GM23338 (cell line): ENCODE measurements at regions not wholly inside any gene's neighbourhood (a gene's known extent, or its start where the extent isn't known, plus 50 kb on each side); places are given as distances from the start of the nearest gene placed in this dataset.

ENCODE experiments used
- CREB1 ChIP-seq: fragments of 250-450 bp; sonication (Bioruptor Pico); IDR thresholded peaks from 2 replicates; pipeline ENCODE4 v1.5.0; 2020; ENCODE audit warnings: low read depth, mild to moderate bottlenecking, moderate library complexity
- ETS1 ChIP-seq: IDR thresholded peaks from 2 replicates; pipeline ENCODE4 v1.6.1; 2016; ENCODE audit warnings: antibody characterized with exemption
- EZH2 ChIP-seq: fragments of 200-600 bp; sonication (generic); IDR thresholded peaks from one replicate; pipeline ENCODE4 v1.8.0; 2017; ENCODE audit warnings: antibody characterized with exemption, mild to moderate bottlenecking, low read depth; ENCODE audit not compliant: unreplicated experiment
- EZH2phosphoT487 ChIP-seq: fragments of 200-600 bp; sonication (generic); IDR thresholded peaks from one replicate; pipeline ENCODE4 v1.8.1; 2018; ENCODE audit warnings: antibody characterized with exemption; ENCODE audit not compliant: unreplicated experiment
- JUNB ChIP-seq: IDR thresholded peaks from one replicate; pipeline ENCODE4 v1.6.1; 2016; ENCODE audit warnings: antibody characterized with exemption; ENCODE audit not compliant: unreplicated experiment
- NANOG ChIP-seq: IDR thresholded peaks from 2 replicates; pipeline ENCODE4 v1.6.1; 2016; ENCODE audit warnings: antibody characterized with exemption, borderline replicate concordance
- POLR2AphosphoS5 ChIP-seq: IDR thresholded peaks from 2 replicates; pipeline ENCODE4 v1.6.1; 2016; ENCODE audit warnings: antibody characterized with exemption, low read depth
- REST ChIP-seq: IDR thresholded peaks from one replicate; pipeline ENCODE4 v1.6.1; 2018; ENCODE audit warnings: antibody characterized with exemption; ENCODE audit not compliant: unreplicated experiment
- STAT1 ChIP-seq: IDR thresholded peaks from one replicate; pipeline ENCODE4 v1.6.1; 2016; ENCODE audit warnings: antibody characterized with exemption; ENCODE audit not compliant: unreplicated experiment
- ZNF114 ChIP-seq: fragments of 250-450 bp; sonication (Bioruptor Pico); IDR thresholded peaks from 2 replicates; pipeline ENCODE4 v1.5.0; 2020; ENCODE audit warnings: mild to moderate bottlenecking, moderate library complexity
- ZNF331 ChIP-seq: fragments of 250-450 bp; sonication (Bioruptor Pico); IDR thresholded peaks from 2 replicates; pipeline ENCODE4 v1.5.0; 2020; ENCODE audit warnings: low read depth, mild to moderate bottlenecking, moderate library complexity
- TF ChIP-seq, protein P1 (sequence below), 2 experiments: fragments of 200-600 bp in 1 of 2; sonication (generic) in 1 of 2; conservative IDR thresholded peaks; 2 replicates each; pipeline versions ENCODE4 v1.5.1 to v1.6.1; 2016 to 2017; ENCODE audit warnings: antibody characterized with exemption in 2 of 2, low read depth in 2 of 2, mild to moderate bottlenecking in 2 of 2, moderate library complexity in 1 of 2
- TF ChIP-seq, protein P2 (sequence below): fragments of 250-450 bp; sonication (Bioruptor Pico); IDR thresholded peaks from 2 replicates; pipeline ENCODE4 v1.5.0; 2020; ENCODE audit warnings: mild to moderate bottlenecking, moderate library complexity

DNA sequence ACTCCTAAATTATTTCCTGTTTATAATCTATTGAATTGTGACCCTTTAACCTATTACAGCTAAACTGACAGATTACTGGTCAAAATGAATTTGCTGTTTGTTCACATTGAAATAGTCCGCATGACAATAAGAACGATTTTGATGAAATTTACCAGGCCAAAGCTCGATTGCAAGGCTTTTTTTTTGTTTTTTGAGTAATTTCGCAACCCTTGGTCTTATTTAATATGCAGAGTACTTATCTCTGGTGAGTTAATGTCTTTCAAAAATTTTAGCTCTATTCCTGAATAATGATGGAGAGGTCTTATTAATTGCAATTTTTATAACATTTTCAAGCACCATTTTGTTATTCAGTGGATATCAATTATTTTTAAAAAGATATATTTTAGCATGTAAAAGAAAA, 362.4 kb downstream of the OTOL1 start:
- no peak for TF ChIP-seq EZH2
- TF ChIP-seq, protein P1, sequence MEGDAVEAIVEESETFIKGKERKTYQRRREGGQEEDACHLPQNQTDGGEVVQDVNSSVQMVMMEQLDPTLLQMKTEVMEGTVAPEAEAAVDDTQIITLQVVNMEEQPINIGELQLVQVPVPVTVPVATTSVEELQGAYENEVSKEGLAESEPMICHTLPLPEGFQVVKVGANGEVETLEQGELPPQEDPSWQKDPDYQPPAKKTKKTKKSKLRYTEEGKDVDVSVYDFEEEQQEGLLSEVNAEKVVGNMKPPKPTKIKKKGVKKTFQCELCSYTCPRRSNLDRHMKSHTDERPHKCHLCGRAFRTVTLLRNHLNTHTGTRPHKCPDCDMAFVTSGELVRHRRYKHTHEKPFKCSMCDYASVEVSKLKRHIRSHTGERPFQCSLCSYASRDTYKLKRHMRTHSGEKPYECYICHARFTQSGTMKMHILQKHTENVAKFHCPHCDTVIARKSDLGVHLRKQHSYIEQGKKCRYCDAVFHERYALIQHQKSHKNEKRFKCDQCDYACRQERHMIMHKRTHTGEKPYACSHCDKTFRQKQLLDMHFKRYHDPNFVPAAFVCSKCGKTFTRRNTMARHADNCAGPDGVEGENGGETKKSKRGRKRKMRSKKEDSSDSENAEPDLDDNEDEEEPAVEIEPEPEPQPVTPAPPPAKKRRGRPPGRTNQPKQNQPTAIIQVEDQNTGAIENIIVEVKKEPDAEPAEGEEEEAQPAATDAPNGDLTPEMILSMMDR (conservative IDR thresholded peaks at IDR 0.05; ENCODE audit: low read depth in 2 of 2), result no peak
- TF ChIP-seq POLR2AphosphoS5, result no peak
- TF ChIP-seq ZNF331, result no peak
- no peak for TF ChIP-seq REST
- no peak for TF ChIP-seq EZH2phosphoT487
- TF ChIP-seq, protein P2, sequence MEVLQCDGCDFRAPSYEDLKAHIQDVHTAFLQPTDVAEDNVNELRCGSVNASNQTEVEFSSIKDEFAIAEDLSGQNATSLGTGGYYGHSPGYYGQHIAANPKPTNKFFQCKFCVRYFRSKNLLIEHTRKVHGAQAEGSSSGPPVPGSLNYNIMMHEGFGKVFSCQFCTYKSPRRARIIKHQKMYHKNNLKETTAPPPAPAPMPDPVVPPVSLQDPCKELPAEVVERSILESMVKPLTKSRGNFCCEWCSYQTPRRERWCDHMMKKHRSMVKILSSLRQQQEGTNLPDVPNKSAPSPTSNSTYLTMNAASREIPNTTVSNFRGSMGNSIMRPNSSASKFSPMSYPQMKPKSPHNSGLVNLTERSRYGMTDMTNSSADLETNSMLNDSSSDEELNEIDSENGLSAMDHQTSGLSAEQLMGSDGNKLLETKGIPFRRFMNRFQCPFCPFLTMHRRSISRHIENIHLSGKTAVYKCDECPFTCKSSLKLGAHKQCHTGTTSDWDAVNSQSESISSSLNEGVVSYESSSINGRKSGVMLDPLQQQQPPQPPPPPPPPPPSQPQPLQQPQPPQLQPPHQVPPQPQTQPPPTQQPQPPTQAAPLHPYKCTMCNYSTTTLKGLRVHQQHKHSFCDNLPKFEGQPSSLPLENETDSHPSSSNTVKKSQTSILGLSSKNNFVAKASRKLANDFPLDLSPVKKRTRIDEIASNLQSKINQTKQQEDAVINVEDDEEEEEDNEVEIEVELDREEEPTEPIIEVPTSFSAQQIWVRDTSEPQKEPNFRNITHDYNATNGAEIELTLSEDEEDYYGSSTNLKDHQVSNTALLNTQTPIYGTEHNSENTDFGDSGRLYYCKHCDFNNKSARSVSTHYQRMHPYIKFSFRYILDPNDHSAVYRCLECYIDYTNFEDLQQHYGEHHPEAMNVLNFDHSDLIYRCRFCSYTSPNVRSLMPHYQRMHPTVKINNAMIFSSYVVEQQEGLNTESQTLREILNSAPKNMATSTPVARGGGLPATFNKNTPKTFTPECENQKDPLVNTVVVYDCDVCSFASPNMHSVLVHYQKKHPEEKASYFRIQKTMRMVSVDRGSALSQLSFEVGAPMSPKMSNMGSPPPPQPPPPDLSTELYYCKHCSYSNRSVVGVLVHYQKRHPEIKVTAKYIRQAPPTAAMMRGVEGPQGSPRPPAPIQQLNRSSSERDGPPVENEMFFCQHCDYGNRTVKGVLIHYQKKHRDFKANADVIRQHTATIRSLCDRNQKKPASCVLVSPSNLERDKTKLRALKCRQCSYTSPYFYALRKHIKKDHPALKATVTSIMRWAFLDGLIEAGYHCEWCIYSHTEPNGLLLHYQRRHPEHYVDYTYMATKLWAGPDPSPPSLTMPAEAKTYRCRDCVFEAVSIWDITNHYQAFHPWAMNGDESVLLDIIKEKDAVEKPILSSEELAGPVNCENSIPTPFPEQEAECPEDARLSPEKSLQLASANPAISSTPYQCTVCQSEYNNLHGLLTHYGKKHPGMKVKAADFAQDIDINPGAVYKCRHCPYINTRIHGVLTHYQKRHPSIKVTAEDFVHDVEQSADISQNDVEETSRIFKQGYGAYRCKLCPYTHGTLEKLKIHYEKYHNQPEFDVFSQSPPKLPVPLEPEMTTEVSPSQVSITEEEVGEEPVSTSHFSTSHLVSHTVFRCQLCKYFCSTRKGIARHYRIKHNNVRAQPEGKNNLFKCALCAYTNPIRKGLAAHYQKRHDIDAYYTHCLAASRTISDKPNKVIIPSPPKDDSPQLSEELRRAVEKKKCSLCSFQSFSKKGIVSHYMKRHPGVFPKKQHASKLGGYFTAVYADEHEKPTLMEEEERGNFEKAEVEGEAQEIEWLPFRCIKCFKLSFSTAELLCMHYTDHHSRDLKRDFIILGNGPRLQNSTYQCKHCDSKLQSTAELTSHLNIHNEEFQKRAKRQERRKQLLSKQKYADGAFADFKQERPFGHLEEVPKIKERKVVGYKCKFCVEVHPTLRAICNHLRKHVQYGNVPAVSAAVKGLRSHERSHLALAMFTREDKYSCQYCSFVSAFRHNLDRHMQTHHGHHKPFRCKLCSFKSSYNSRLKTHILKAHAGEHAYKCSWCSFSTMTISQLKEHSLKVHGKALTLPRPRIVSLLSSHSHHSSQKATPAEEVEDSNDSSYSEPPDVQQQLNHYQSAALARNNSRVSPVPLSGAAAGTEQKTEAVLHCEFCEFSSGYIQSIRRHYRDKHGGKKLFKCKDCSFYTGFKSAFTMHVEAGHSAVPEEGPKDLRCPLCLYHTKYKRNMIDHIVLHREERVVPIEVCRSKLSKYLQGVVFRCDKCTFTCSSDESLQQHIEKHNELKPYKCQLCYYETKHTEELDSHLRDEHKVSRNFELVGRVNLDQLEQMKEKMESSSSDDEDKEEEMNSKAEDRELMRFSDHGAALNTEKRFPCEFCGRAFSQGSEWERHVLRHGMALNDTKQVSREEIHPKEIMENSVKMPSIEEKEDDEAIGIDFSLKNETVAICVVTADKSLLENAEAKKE (CRISPR knock-in tag), result no peak
- no peak for TF ChIP-seq JUNB
- no peak for TF ChIP-seq CREB1
- no peak for TF ChIP-seq ETS1
- TF ChIP-seq ZNF114, result no peak
- TF ChIP-seq NANOG, result no peak
- no peak for TF ChIP-seq STAT1
